Transverse colon (tissue), 4 donors: ENCODE measurements at regions not wholly inside any gene's neighbourhood (a gene's known extent, or its start where the extent isn't known, plus 50 kb on each side); places are given as distances from the start of the nearest gene placed in this dataset.

Source experiments
- DNase-seq: peaks from one replicate; pipeline ENCODE4 v3.0.0-alpha.2; 2019
- H3K27ac ChIP-seq, 4 donors: fragments of 200-600 bp; sonication (generic); 2 replicates each; pipeline ENCODE4 v1.5.1; 2016 to 2018; ENCODE audit warnings: inconsistent platforms in 4 of 4
- H3K27me3 ChIP-seq: fragments of 200-600 bp; sonication (generic); 2 replicates; pipeline ENCODE4 v1.5.1; 2017; ENCODE audit warnings: inconsistent platforms
- H3K36me3 ChIP-seq, 4 donors: fragments of 200-600 bp; sonication (generic); 2 replicates each; pipeline ENCODE4 v1.5.1; 2017 to 2019; ENCODE audit warnings: inconsistent platforms in 4 of 4
- H3K4me1 ChIP-seq, 4 donors: fragments of 200-600 bp; sonication (generic); 2 replicates each; pipeline ENCODE4 v1.5.1; 2017 to 2020; ENCODE audit warnings: inconsistent platforms in 4 of 4
- H3K4me3 ChIP-seq, 4 donors: fragments of 200-600 bp; sonication (generic); 1 replicate in 1 of 4; 2 replicates in 3 of 4; pipeline versions ENCODE4 v1.5.1 to v1.6.1; 2017 to 2019; ENCODE audit warnings: inconsistent platforms in 4 of 4
- H3K9me3 ChIP-seq, 2 donors: fragments of 200-600 bp; sonication (generic); 2 replicates each; pipeline ENCODE4 v1.5.1; 2017 to 2019; ENCODE audit warnings: inconsistent platforms in 2 of 2
- EP300 ChIP-seq: sonication (generic); formaldehyde crosslinking; IDR thresholded peaks from one replicate; pipeline ENCODE4 v1.6.1; 2017; ENCODE audit warnings: antibody characterized with exemption, low read depth
- POLR2A ChIP-seq: fragments of 450-650 bp; IDR thresholded peaks from one replicate; pipeline ENCODE4 v1.6.1; 2016; ENCODE audit warnings: antibody characterized with exemption, mild to moderate bottlenecking, moderate library complexity
- POLR2AphosphoS5 ChIP-seq, 3 donors: sonication (generic); formaldehyde crosslinking; IDR thresholded peaks; one replicate each; pipeline ENCODE4 v1.6.1; 2016; ENCODE audit warnings: antibody characterized with exemption in 3 of 3
- WGBS, 2 donors: methylation state at CpG; one replicate each; pipeline ENCODE4 v1.1.5; 2018; ENCODE audit warnings: low coverage in 1 of 2; 5-methylcytosine and 5-hydroxymethylcytosine counted together
- in situ Hi-C, 4 donors: fragments of 200-750 bp; cut with MboI; loops; one replicate each; pipeline versions ENCODE4 v1.15.0 to v1.15.1; 2017; ENCODE audit warnings: low sequenced_read_pairs in 3 of 4, low pct_ligation_motif_present in 1 of 4, low pct_unique_long_range_greater_than_20kb in 1 of 4
- intact Hi-C: fragments of 100-400 bp; cut with DNase I; formaldehyde crosslinking; loops from one replicate; pipeline ENCODE4 v1.15.1; 2023; ENCODE audit warnings: low total_unique reads
- TF ChIP-seq, protein P1 (sequence below), 5 experiments: fragments of 200-600 bp in 3 of 5; fragments of 450-650 bp in 2 of 5; sonication (generic) in 3 of 5; IDR thresholded peaks; 1 replicate in 2 of 5; 2 replicates in 3 of 5; pipeline ENCODE4 v1.5.1; 2016 to 2017; ENCODE audit warnings: antibody characterized with exemption in 5 of 5, inconsistent platforms in 3 of 5, mild to moderate bottlenecking in 2 of 5, moderate library complexity in 1 of 5

- TF ChIP-seq POLR2AphosphoS5 (IDR thresholded peaks at IDR 0.05) (no peak), POLR2A (no peak), EP300 (no peak)
- TF ChIP-seq, protein P1, sequence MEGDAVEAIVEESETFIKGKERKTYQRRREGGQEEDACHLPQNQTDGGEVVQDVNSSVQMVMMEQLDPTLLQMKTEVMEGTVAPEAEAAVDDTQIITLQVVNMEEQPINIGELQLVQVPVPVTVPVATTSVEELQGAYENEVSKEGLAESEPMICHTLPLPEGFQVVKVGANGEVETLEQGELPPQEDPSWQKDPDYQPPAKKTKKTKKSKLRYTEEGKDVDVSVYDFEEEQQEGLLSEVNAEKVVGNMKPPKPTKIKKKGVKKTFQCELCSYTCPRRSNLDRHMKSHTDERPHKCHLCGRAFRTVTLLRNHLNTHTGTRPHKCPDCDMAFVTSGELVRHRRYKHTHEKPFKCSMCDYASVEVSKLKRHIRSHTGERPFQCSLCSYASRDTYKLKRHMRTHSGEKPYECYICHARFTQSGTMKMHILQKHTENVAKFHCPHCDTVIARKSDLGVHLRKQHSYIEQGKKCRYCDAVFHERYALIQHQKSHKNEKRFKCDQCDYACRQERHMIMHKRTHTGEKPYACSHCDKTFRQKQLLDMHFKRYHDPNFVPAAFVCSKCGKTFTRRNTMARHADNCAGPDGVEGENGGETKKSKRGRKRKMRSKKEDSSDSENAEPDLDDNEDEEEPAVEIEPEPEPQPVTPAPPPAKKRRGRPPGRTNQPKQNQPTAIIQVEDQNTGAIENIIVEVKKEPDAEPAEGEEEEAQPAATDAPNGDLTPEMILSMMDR (IDR thresholded peaks at IDR 0.05), result no peak
Observed at GRCh38 chr6:165791306-165791705, 128.3 kb upstream of the PDE10A start.

GRCh38 chr6:165782812-165783211, 119.8 kb upstream of the PDE10A start:
- Histone ChIP-seq H3K4me1 (peaks cover 0 to 3% (median 0%) of the 10 kb centered on the region in 4 donors), H3K27ac (no peak overlapping the region), H3K9me3 (no peaks in the 10 kb centered on the region), H3K27me3 (peaks cover 3% of the 10 kb centered on the region), H3K36me3 (no peaks in the 10 kb centered on the region), H3K4me3 (no peak overlapping the region)
- intact Hi-C loops (loop anchor here (1.0 kb wide), 1 partner anchor 28 kb away; no protein-coding TSS in a partner anchor), in situ Hi-C loops (no loop called here)
- DNase-seq, result no peak
- TF ChIP-seq POLR2A (no peak), POLR2AphosphoS5 (IDR thresholded peaks at IDR 0.05) (no peak), EP300 (no peak)
- TF ChIP-seq, protein P1 (IDR thresholded peaks at IDR 0.05), result no peak
- WGBS, 2 donors, result 75 to 87% methylated on average over 3 of the region's 3 CpGs

More at GRCh38 chr6:165791306-165791705, 128.3 kb upstream of the PDE10A start:
- Histone ChIP-seq H3K4me1 (no peaks in the 10 kb centered on the region), H3K9me3 (no peaks in the 10 kb centered on the region), H3K4me3 (no peak overlapping the region), H3K27me3 (no peaks in the 10 kb centered on the region), H3K27ac (no peak overlapping the region), H3K36me3 (no peaks in the 10 kb centered on the region)
- intact Hi-C loops, result no loop called here
- 90 to 91% methylated on average over 5 to 9 of the region's 9 CpGs for WGBS, 2 donors
- in situ Hi-C loops, result no loop called here
- DNase-seq, result no peak

GRCh38 chr6:165782134-165782533, 119.1 kb upstream of the PDE10A start:
- Histone ChIP-seq H3K27ac (no peak overlapping the region), H3K4me1 (peaks cover 0 to 3% (median 0%) of the 10 kb centered on the region in 4 donors), H3K9me3 (no peaks in the 10 kb centered on the region), H3K36me3 (no peaks in the 10 kb centered on the region), H3K4me3 (no peak overlapping the region), H3K27me3 (peaks cover 3% of the 10 kb centered on the region)
- in situ Hi-C loops, result no loop called here
- 40 to 49% methylated on average over 8 of the region's 8 CpGs for WGBS, 2 donors
- intact Hi-C loops, result loop anchor here (1.0 kb wide), 1 partner anchor 29 kb away; no protein-coding TSS in a partner anchor
- TF ChIP-seq EP300 (no peak), POLR2A (no peak), POLR2AphosphoS5 (IDR thresholded peaks at IDR 0.05) (no peak)
- TF ChIP-seq, protein P1 (IDR thresholded peaks at IDR 0.05), result no peak
- DNase-seq, result peak; percentile 38

DNA sequence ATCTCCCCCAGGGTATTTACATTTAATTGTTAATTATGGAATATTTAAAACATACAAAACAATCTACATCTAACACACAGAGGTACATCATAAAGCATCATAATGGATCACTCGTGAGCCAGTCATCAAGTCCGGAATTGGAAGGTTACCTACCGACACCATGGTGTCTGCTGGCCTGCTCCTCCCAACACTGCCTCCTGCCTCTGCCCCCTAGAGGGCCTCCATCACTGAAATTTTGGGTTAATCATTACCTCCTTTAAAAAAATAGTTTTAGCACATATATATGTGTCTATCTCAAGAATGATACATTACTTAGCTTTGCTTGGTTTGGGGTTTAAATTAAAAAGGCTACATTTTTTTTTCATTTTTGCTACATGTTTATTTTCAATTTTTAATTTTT, 114.6 kb upstream of the PDE10A start:
- peaks cover 10% of the 10 kb centered on the region for H3K27me3 ChIP-seq
- 87% methylated on average over 3 of the region's 3 CpGs; no CpG with 5 or more reads in 1 of the 2 donors for WGBS, 2 donors

GRCh38 chr6:165776691-165777090, 113.7 kb upstream of the PDE10A start:
- no peaks in the 10 kb centered on the region for H3K9me3 ChIP-seq
- no peak overlapping the region for H3K4me3 ChIP-seq
- in situ Hi-C loops, result no loop called here
- no peak overlapping the region for H3K27ac ChIP-seq
- intact Hi-C loops, result no loop called here
- no peak for TF ChIP-seq EP300
- TF ChIP-seq, protein P1 (IDR thresholded peaks at IDR 0.05), result no peak
- no peak for TF ChIP-seq POLR2A
- no peak for TF ChIP-seq POLR2AphosphoS5 (IDR thresholded peaks at IDR 0.05)
- H3K36me3 ChIP-seq, result no peaks in the 10 kb centered on the region
- no peak for DNase-seq
- WGBS, 2 donors, result 40 to 50% methylated on average over 1 to 5 of the region's 5 CpGs
- H3K27me3 ChIP-seq, result peaks cover 10% of the 10 kb centered on the region
- peaks cover 0 to 1% (median 0%) of the 10 kb centered on the region in 4 donors for H3K4me1 ChIP-seq

More for the DNA sequence above, 114.6 kb upstream of the PDE10A start:
- intact Hi-C loops (no loop called here), in situ Hi-C loops (no loop called here)
- Histone ChIP-seq H3K27ac (no peak overlapping the region), H3K4me3 (no peak overlapping the region), H3K36me3 (no peaks in the 10 kb centered on the region), H3K4me1 (peaks cover 0 to 3% (median 0%) of the 10 kb centered on the region in 4 donors), H3K9me3 (no peaks in the 10 kb centered on the region)
- TF ChIP-seq EP300, result no peak
- DNase-seq, result no peak
